WTC11 (cell line): ENCODE measurements at regions not wholly inside any gene's neighbourhood (a gene's known extent, or its start where the extent isn't known, plus 50 kb on each side); places are given as distances from the start of the nearest gene placed in this dataset.

ENCODE experiments used
- ATAC-seq: fragments of 200-7000 bp; cut with Tn5 transposase; 2 replicates; pipeline ENCODE4 v1.10.0; 2021; ENCODE audit warnings: mild to moderate bottlenecking, moderate library complexity
- CTCF ChIA-PET: fragments of 300-600 bp; sonication (Branson Sonifier 250); formaldehyde crosslinking; loops from one replicate; lab custom pipeline; 2021; ENCODE audit warnings: antibody characterized with exemption; lab: Charles Lee
- POLR2A ChIA-PET: fragments of 350-600 bp; sonication (Branson Sonifier 250); formaldehyde crosslinking; loops from one replicate; lab custom pipeline; 2021; ENCODE audit warnings: antibody characterized with exemption; lab: Charles Lee
- DNase-seq: peaks from one replicate; pipeline ENCODE4 v3.0.0; 2021; ENCODE audit warnings: low spot score
- H3K27ac Mint-ChIP-seq: 2 replicates; pipeline ENCODE4 v1.8.0; 2021; ENCODE audit warnings: mixed read lengths
- H3K27me3 Mint-ChIP-seq: 2 replicates; pipeline ENCODE4 v1.8.0; 2021; ENCODE audit warnings: low read depth, mild to moderate bottlenecking, moderate library complexity, mixed read lengths
- H3K36me3 Mint-ChIP-seq: 2 replicates; pipeline ENCODE4 v1.8.0; 2021; ENCODE audit warnings: mixed read lengths
- H3K4me1 Mint-ChIP-seq: 2 replicates; pipeline ENCODE4 v1.8.0; 2022; ENCODE audit warnings: mixed read lengths
- H3K4me3 Mint-ChIP-seq: 2 replicates; pipeline ENCODE4 v1.8.0; 2021; ENCODE audit warnings: mild to moderate bottlenecking, moderate library complexity, mixed read lengths
- H3K9me3 Mint-ChIP-seq: 2 replicates; pipeline ENCODE4 v1.8.0; 2021; ENCODE audit warnings: mixed read lengths
- ATF1 ChIP-seq: sonication (generic); formaldehyde crosslinking; IDR thresholded peaks from 2 replicates; pipeline ENCODE4 v1.8.1; 2023; ENCODE audit warnings: mild to moderate bottlenecking, moderate library complexity, missing genetic modification reagents
- ATF3 ChIP-seq: sonication (generic); formaldehyde crosslinking; conservative IDR thresholded peaks from 2 replicates; pipeline ENCODE4 v1.8.1; 2022; ENCODE audit warnings: mild to moderate bottlenecking, missing genetic modification reagents
- ATF6 ChIP-seq: sonication (generic); formaldehyde crosslinking; IDR thresholded peaks from 2 replicates; pipeline ENCODE4 v1.8.1; 2023; ENCODE audit warnings: mild to moderate bottlenecking, missing genetic modification reagents
- CTCF ChIP-seq: fragments of 200-600 bp; IDR thresholded peaks from 2 replicates; pipeline ENCODE4 v1.8.0; 2022; ENCODE audit warnings: antibody characterized with exemption
- ETV6 ChIP-seq: sonication (generic); formaldehyde crosslinking; IDR thresholded peaks from 2 replicates; pipeline ENCODE4 v1.8.1; 2022; ENCODE audit warnings: mild to moderate bottlenecking, missing genetic modification reagents
- FOXP4 ChIP-seq: sonication (generic); formaldehyde crosslinking; IDR thresholded peaks from 2 replicates; pipeline ENCODE4 v1.8.0; 2022; ENCODE audit warnings: mild to moderate bottlenecking, missing genetic modification reagents
- GRHL2 ChIP-seq: fragments of 250-450 bp; sonication (Bioruptor Pico); IDR thresholded peaks from 2 replicates; pipeline ENCODE4 v1.8.0; 2022; ENCODE audit warnings: mild to moderate bottlenecking, moderate library complexity; ENCODE audit not compliant: insufficient replicate concordance, severe bottlenecking
- JUN ChIP-seq: sonication (generic); formaldehyde crosslinking; IDR thresholded peaks from 2 replicates; pipeline ENCODE4 v1.8.0; 2023; ENCODE audit warnings: mild to moderate bottlenecking, missing genetic modification reagents
- MYBL2 ChIP-seq: sonication (generic); formaldehyde crosslinking; IDR thresholded peaks from 2 replicates; pipeline ENCODE4 v1.8.1; 2023; ENCODE audit warnings: mild to moderate bottlenecking, moderate library complexity, missing genetic modification reagents
- PRDM15 ChIP-seq: sonication (generic); formaldehyde crosslinking; IDR thresholded peaks from 2 replicates; pipeline ENCODE4 v1.8.0; 2022; ENCODE audit warnings: missing genetic modification reagents
- SMAD3 ChIP-seq: sonication (generic); formaldehyde crosslinking; IDR thresholded peaks from 2 replicates; pipeline ENCODE4 v1.8.0; 2022; ENCODE audit warnings: missing genetic modification reagents, mild to moderate bottlenecking, borderline replicate concordance
- SP1 ChIP-seq: sonication (generic); formaldehyde crosslinking; conservative IDR thresholded peaks from 2 replicates; pipeline ENCODE4 v1.8.1; 2022; ENCODE audit warnings: missing genetic modification reagents
- USF2 ChIP-seq: sonication (generic); formaldehyde crosslinking; IDR thresholded peaks from 2 replicates; pipeline ENCODE4 v1.8.1; 2023; ENCODE audit warnings: mild to moderate bottlenecking, missing genetic modification reagents, moderate library complexity
- ZBTB21 ChIP-seq: sonication (generic); formaldehyde crosslinking; IDR thresholded peaks from 2 replicates; pipeline ENCODE4 v1.8.1; 2023; ENCODE audit warnings: mild to moderate bottlenecking, missing genetic modification reagents, borderline replicate concordance
- ZBTB43 ChIP-seq: sonication (generic); formaldehyde crosslinking; IDR thresholded peaks from 2 replicates; pipeline ENCODE4 v1.8.1; 2023; ENCODE audit warnings: mild to moderate bottlenecking, missing genetic modification reagents
- ZMAT4 ChIP-seq: fragments of 250-450 bp; sonication (Bioruptor Pico); IDR thresholded peaks from 2 replicates; pipeline ENCODE4 v1.9.0; 2021; ENCODE audit warnings: mild to moderate bottlenecking
- ZNF423 ChIP-seq: fragments of 250-450 bp; sonication (Bioruptor Pico); IDR thresholded peaks from 2 replicates; pipeline ENCODE4 v2.1.2; 2022; ENCODE audit warnings: mild to moderate bottlenecking, moderate library complexity
- ZNF512 ChIP-seq: sonication (generic); formaldehyde crosslinking; IDR thresholded peaks from 2 replicates; pipeline ENCODE4 v1.8.1; 2022; ENCODE audit warnings: missing genetic modification reagents, borderline replicate concordance

GRCh38 chr10:130542761-130543160 lies 406.6 kb downstream of the GLRX3 start (continued):
- no peak for TF ChIP-seq ZNF512 (CRISPR knock-in tag)
- TF ChIP-seq MYBL2, result no peak
- TF ChIP-seq ZBTB43 (CRISPR knock-in tag), result no peak
- no peak for TF ChIP-seq ATF1 (CRISPR knock-in tag)
- TF ChIP-seq GRHL2 (CRISPR knock-in tag), result no peak
- no peak for TF ChIP-seq ATF3 (CRISPR knock-in tag)
- TF ChIP-seq ZMAT4, result no peak
- no peak for TF ChIP-seq ZNF423 (CRISPR knock-in tag)

GRCh38 chr10:130543794-130544193 lies 407.6 kb downstream of the GLRX3 start:
- Mint-ChIP-seq H3K9me3 (peaks cover 74% of the 10 kb centered on the region), H3K4me3 (no peak overlapping the region), H3K27me3 (peaks cover 5% of the 10 kb centered on the region), H3K4me1 (no peaks in the 10 kb centered on the region), H3K36me3 (peaks cover 67% of the 10 kb centered on the region), H3K27ac (no peak overlapping the region)
- ChIA-PET CTCF (no interaction called here), POLR2A (no interaction called here)
- no peak for TF ChIP-seq ZBTB21 (CRISPR knock-in tag)
- no peak for TF ChIP-seq FOXP4
- TF ChIP-seq USF2 (CRISPR knock-in tag), result no peak
- TF ChIP-seq SP1 (CRISPR knock-in tag), result no peak
- TF ChIP-seq CTCF, result no peak
- no peak for TF ChIP-seq SMAD3 (CRISPR knock-in tag)
- TF ChIP-seq ATF6 (CRISPR knock-in tag), result no peak
- TF ChIP-seq JUN (CRISPR knock-in tag), result no peak
- TF ChIP-seq ETV6 (CRISPR knock-in tag), result no peak
- TF ChIP-seq MYBL2, result no peak
- TF ChIP-seq PRDM15, result no peak
- no peak for ATAC-seq
- DNase-seq, result no peak
